ENCODE measurements at regions not wholly inside any gene's neighbourhood (a gene's known extent, or its start where the extent isn't known, plus 50 kb on each side); places are given as distances from the start of the nearest gene placed in this dataset.

DNA sequence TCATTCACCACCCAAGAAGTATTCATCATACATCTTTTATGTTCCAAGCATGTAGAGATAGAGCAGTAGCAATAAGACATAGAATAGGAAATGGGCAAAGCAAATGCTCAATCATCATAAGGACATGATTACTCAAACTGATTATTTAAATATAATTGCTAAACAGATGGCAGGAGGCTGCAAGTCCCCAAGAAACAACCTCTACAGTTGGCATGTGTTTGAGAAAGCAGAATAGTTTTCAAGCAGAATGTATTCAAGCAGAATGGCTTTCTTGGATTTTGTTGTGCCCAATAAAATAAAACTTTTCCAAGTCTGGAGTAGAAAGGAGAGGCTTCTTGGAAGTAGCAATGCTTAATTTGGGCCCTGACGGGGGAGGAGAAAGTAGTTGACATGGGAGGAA is 86.5 kb upstream of the SYN3 start:
- DNase-seq (ENCODE audit: low spot score): no peak

DNA sequence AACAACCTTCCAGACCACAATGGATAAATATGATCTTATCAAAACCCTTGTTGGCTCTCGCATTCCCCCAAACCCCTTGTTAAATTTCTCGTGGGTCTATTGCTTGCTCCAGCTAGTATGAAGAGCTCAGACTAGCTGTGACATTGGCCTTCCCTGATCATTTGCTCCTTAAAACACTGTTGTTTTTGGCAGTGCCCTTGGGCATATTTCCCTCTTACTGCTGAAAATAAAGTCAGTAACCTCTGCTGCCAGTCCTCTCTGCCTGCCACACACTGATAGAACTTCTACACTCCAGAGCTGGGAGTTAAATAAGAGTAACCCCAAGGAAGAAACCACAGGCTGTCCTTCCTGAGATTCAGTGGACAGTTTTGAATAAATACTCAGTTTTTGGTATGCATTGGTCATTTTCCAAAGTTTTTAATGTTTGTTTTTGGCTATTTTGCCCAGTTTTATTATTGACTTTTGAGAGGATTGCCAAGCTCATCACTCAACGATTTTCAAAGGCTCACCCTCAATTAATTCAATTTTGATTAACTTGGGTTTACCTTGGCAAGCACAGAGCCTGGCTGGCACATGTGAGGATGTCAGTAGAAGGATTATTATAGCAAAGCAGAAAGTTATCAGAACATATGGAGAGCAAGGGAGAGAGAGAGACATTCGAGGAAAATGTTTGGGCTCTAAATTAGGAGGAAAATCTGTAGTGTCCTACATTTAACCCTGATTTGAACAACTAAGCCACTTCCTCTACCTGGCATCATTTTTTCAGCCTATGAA is 84.3 kb upstream of the SYN3 start:
- H3K4me3 Mint-ChIP-seq: no peak overlapping the region
- TF ChIP-seq ATF1 (CRISPR knock-in tag; IDR thresholded peaks at IDR 0.05) (no peak), GABPB1 (CRISPR knock-in tag; IDR thresholded peaks at IDR 0.05) (no peak), ETV6 (CRISPR knock-in tag; IDR thresholded peaks at IDR 0.05) (no peak), OVOL2 (CRISPR knock-in tag; IDR thresholded peaks at IDR 0.05; ENCODE audit: borderline replicate concordance) (no peak), ZNF219 (CRISPR knock-in tag; IDR thresholded peaks at IDR 0.05; ENCODE audit: borderline replicate concordance) (no peak), ELF4 (CRISPR knock-in tag; IDR thresholded peaks at IDR 0.05; ENCODE audit: low read depth) (no peak), SMAD3 (CRISPR knock-in tag; IDR thresholded peaks at IDR 0.05; ENCODE audit: borderline replicate concordance) (no peak), NR1H2 (CRISPR knock-in tag; IDR thresholded peaks at IDR 0.05) (no peak), FOXP1 (CRISPR knock-in tag; IDR thresholded peaks at IDR 0.05; ENCODE audit: borderline replicate concordance) (no peak), SMAD4 (CRISPR knock-in tag; IDR thresholded peaks at IDR 0.05) (no peak), FOXJ3 (CRISPR knock-in tag; IDR thresholded peaks at IDR 0.05; ENCODE audit: borderline replicate concordance) (no peak)
- TF ChIP-seq, protein P1, sequence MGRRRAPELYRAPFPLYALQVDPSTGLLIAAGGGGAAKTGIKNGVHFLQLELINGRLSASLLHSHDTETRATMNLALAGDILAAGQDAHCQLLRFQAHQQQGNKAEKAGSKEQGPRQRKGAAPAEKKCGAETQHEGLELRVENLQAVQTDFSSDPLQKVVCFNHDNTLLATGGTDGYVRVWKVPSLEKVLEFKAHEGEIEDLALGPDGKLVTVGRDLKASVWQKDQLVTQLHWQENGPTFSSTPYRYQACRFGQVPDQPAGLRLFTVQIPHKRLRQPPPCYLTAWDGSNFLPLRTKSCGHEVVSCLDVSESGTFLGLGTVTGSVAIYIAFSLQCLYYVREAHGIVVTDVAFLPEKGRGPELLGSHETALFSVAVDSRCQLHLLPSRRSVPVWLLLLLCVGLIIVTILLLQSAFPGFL (CRISPR knock-in tag; IDR thresholded peaks at IDR 0.05; ENCODE audit: borderline replicate concordance): no peak
- TF ChIP-seq, protein P2, sequence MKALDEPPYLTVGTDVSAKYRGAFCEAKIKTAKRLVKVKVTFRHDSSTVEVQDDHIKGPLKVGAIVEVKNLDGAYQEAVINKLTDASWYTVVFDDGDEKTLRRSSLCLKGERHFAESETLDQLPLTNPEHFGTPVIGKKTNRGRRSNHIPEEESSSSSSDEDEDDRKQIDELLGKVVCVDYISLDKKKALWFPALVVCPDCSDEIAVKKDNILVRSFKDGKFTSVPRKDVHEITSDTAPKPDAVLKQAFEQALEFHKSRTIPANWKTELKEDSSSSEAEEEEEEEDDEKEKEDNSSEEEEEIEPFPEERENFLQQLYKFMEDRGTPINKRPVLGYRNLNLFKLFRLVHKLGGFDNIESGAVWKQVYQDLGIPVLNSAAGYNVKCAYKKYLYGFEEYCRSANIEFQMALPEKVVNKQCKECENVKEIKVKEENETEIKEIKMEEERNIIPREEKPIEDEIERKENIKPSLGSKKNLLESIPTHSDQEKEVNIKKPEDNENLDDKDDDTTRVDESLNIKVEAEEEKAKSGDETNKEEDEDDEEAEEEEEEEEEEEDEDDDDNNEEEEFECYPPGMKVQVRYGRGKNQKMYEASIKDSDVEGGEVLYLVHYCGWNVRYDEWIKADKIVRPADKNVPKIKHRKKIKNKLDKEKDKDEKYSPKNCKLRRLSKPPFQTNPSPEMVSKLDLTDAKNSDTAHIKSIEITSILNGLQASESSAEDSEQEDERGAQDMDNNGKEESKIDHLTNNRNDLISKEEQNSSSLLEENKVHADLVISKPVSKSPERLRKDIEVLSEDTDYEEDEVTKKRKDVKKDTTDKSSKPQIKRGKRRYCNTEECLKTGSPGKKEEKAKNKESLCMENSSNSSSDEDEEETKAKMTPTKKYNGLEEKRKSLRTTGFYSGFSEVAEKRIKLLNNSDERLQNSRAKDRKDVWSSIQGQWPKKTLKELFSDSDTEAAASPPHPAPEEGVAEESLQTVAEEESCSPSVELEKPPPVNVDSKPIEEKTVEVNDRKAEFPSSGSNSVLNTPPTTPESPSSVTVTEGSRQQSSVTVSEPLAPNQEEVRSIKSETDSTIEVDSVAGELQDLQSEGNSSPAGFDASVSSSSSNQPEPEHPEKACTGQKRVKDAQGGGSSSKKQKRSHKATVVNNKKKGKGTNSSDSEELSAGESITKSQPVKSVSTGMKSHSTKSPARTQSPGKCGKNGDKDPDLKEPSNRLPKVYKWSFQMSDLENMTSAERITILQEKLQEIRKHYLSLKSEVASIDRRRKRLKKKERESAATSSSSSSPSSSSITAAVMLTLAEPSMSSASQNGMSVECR (CRISPR knock-in tag; IDR thresholded peaks at IDR 0.05; ENCODE audit: borderline replicate concordance): no peak
- TF ChIP-seq, protein P3, sequence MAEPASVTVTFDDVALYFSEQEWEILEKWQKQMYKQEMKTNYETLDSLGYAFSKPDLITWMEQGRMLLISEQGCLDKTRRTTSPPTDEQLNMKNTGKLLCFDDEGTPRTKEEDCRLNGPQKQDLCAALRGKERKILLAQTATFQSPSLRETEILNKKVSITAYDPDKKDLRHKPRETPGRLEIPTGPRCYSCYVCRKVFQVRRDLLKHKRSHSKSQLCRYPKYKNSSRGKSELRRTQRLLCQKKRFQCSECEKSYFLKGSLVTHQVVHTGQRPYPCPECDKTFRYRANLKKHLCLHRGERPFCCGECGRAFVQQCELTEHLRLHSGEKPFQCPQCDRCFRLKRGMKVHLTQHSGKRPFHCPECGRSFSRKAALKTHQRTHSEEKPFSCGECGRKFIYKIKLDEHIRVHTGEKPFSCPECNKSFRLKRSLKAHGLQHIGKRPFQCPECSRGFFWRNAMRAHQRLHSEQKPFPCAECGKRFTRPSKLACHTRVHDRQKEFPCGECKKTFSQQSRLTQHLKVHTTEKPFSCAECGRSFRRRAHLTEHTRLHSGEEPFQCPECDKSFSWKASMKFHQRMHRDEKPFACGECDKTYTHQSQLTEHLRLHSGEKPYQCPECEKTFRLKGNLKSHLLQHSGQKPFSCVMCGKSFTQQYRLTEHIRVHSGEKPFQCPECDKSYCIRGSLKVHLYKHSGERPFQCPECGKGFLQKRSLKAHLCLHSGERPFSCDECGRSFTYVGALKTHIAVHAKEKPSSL (CRISPR knock-in tag; conservative IDR thresholded peaks at IDR 0.05): no peak
- TF ChIP-seq, protein P4, sequence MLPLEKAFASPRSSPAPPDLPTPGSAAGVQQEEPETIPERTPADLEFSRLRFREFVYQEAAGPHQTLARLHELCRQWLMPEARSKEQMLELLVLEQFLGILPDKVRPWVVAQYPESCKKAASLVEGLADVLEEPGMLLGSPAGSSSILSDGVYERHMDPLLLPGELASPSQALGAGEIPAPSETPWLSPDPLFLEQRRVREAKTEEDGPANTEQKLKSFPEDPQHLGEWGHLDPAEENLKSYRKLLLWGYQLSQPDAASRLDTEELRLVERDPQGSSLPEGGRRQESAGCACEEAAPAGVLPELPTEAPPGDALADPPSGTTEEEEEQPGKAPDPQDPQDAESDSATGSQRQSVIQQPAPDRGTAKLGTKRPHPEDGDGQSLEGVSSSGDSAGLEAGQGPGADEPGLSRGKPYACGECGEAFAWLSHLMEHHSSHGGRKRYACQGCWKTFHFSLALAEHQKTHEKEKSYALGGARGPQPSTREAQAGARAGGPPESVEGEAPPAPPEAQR (CRISPR knock-in tag; IDR thresholded peaks at IDR 0.05): no peak
- TF ChIP-seq, protein P5, sequence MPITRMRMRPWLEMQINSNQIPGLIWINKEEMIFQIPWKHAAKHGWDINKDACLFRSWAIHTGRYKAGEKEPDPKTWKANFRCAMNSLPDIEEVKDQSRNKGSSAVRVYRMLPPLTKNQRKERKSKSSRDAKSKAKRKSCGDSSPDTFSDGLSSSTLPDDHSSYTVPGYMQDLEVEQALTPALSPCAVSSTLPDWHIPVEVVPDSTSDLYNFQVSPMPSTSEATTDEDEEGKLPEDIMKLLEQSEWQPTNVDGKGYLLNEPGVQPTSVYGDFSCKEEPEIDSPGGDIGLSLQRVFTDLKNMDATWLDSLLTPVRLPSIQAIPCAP (CRISPR knock-in tag; IDR thresholded peaks at IDR 0.05): no peak
- TF ChIP-seq, protein P6, sequence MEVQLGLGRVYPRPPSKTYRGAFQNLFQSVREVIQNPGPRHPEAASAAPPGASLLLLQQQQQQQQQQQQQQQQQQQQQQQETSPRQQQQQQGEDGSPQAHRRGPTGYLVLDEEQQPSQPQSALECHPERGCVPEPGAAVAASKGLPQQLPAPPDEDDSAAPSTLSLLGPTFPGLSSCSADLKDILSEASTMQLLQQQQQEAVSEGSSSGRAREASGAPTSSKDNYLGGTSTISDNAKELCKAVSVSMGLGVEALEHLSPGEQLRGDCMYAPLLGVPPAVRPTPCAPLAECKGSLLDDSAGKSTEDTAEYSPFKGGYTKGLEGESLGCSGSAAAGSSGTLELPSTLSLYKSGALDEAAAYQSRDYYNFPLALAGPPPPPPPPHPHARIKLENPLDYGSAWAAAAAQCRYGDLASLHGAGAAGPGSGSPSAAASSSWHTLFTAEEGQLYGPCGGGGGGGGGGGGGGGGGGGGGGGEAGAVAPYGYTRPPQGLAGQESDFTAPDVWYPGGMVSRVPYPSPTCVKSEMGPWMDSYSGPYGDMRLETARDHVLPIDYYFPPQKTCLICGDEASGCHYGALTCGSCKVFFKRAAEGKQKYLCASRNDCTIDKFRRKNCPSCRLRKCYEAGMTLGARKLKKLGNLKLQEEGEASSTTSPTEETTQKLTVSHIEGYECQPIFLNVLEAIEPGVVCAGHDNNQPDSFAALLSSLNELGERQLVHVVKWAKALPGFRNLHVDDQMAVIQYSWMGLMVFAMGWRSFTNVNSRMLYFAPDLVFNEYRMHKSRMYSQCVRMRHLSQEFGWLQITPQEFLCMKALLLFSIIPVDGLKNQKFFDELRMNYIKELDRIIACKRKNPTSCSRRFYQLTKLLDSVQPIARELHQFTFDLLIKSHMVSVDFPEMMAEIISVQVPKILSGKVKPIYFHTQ (CRISPR knock-in tag; IDR thresholded peaks at IDR 0.05): no peak
- H3K9me3 Mint-ChIP-seq: peaks cover 17% of the 10 kb centered on the region
- no peak overlapping the region for H3K27ac Mint-ChIP-seq
- ATAC-seq (no peak), DNase-seq (ENCODE audit: low spot score) (no peak)
- POLR2A ChIA-PET: no interaction called here
- peaks cover 51% of the 10 kb centered on the region for H3K27me3 Mint-ChIP-seq (ENCODE audit: low read depth)
- no peaks in the 10 kb centered on the region for H3K4me1 Mint-ChIP-seq
- CTCF ChIA-PET: no interaction called here
- peaks cover 5% of the 10 kb centered on the region; the same call in 1 of the 2 replicates for H3K36me3 Mint-ChIP-seq

More for the DNA sequence above, 86.5 kb upstream of the SYN3 start:
- no peak for ATAC-seq
- no peaks in the 10 kb centered on the region for H3K4me1 Mint-ChIP-seq
- ChIA-PET POLR2A (no interaction called here), CTCF (no interaction called here)
- H3K27ac Mint-ChIP-seq: no peak overlapping the region
- TF ChIP-seq TEAD1 (CRISPR knock-in tag; IDR thresholded peaks at IDR 0.05) (no peak), GTF2I (CRISPR knock-in tag; conservative IDR thresholded peaks at IDR 0.05) (no peak)
- TF ChIP-seq, protein P7, sequence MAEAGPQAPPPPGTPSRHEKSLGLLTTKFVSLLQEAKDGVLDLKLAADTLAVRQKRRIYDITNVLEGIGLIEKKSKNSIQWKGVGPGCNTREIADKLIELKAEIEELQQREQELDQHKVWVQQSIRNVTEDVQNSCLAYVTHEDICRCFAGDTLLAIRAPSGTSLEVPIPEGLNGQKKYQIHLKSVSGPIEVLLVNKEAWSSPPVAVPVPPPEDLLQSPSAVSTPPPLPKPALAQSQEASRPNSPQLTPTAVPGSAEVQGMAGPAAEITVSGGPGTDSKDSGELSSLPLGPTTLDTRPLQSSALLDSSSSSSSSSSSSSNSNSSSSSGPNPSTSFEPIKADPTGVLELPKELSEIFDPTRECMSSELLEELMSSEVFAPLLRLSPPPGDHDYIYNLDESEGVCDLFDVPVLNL (CRISPR knock-in tag; IDR thresholded peaks at IDR 0.05; ENCODE audit: borderline replicate concordance, low read depth): no peak
- H3K36me3 Mint-ChIP-seq: no peaks in the 10 kb centered on the region
- H3K9me3 Mint-ChIP-seq: peaks cover 3% of the 10 kb centered on the region; the same call in 1 of the 2 replicates
- peaks cover 34% of the 10 kb centered on the region for H3K27me3 Mint-ChIP-seq (ENCODE audit: low read depth)
- no peak overlapping the region for H3K4me3 Mint-ChIP-seq

Measured in WTC11 (cell line).